Islet of Langerhans (tissue), 1 donor: ENCODE measurements at regions not wholly inside any gene's neighbourhood (a gene's known extent, or its start where the extent isn't known, plus 50 kb on each side); places are given as distances from the start of the nearest gene placed in this dataset.
"Not testable (repeated sequence)": the region's sequence is repeated elsewhere in the genome, so short reads cannot be mapped to it uniquely, and the experiment has no call there.

Experiments used
- FAIRE-seq: peaks from one replicate; lab custom pipeline; 2011; peaks lifted over from hg19 to GRCh38; lab: Jason Lieb, UNC

GRCh38 chr2:198913394-198914152 lies 544.2 kb downstream of the SATB2 start:
- no peak for FAIRE-seq

DNA sequence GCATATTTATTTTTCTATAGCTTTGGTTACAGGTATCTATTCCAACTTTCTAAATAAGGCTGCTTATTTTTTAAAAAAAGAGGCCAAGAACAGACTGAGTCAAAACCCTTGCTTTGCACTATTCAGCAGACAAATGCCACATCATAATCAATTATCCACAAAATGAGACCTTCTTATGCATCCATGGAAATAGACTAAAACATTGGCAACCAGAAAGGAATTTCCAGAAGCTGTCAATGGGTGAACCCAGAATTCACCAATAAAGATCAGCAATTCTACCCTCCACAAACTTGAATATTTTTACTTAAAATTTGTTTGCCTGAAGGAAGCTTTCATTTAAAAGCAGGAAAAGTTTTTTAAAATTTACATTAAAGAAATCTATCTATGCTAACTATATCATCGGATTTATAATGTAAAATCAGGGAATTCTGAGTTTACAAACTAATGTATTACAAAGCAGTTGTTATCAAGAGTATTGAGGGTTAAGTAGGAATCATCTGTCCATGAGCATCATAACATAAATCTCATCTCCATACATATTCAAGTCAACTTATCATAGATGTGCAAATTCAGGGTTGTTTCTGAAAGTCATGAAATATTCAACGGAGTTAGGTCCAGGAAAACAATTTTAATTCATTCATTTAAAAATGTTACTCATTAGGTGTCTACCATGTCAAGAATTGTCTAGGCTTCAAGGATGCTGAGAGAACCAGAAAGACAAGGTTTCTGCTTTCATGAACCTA lies 548.0 kb downstream of the SATB2 start:
- FAIRE-seq: no peak

DNA sequence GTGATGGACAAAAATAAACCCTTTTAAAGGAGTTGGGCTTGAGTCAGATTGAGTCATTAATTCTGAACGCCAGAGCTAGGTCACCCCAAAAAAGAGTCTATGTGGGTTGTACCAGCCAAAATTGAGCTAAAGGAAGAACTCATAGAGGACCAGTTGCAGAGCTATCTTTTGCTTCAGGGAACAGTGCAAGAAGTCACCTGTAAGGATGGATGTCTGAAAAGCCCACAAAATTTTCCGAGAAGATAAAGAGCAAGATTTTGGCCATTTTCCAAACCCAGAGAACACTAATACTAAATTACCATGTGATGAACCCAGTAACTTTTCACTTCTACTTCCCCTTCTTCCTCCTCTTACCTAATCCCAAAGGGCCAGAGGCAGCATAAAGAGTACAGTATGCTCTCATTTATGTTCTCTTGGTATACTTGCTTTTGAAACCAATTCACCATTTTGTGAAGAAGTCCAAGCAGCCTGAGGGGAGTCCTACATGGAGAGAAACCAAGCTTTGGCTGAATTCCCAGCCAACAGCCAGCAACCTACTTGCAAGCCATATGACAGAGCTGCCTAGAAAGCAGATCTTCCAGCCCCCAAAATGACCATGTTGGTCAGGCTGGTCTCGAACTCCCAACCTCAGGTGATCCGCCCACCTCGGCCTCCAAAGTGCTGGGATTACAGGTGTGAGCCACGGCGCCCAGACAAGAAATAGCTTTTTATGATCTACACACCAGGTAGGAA lies 551.7 kb downstream of the SATB2 start:
- FAIRE-seq: no peak

GRCh38 chr2:198901894-198902293 lies 555.8 kb downstream of the SATB2 start:
- FAIRE-seq: no peak

DNA sequence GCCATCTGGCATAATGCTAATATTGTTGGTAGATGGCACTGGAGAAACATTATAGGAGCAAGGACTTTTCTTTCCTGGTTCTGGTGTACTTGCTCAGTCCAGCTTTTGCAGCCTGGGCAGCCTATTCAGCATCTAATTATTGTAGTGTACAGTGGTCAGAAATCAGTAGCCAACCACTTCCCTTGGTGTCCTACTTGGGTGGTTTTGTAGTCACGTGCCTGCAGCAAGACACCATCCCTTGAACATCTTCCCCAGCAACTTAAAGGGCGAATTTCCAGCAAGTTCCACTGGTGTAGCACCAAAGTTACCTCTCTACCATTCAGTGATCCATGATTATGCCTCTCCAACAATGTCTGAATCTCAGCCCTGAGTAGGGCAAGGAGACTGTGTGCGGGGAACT lies 557.6 kb downstream of the SATB2 start:
- FAIRE-seq: no peak

DNA sequence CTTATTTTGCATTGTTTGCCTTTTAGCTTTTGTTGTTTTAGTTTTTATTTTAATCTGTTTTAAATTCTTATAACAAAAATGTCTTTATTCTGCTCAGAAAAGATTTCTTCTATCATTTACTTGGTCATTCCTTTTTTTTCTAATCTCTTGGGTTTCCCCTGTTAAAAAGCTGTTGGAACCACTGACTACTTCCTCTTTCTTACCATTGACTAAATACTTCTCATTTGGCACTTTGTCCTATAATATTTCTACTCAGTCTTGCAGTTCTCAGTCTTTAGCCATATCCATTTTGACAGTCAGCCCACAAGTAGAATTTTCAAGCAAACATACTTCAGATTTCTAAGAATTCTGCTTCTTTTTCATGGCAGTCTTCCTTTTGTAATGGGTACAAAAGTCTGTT lies 567.2 kb downstream of the SATB2 start:
- no peak for FAIRE-seq

- no peak for FAIRE-seq
Observed at GRCh38 chr2:198883604-198884003, 574.1 kb downstream of the SATB2 start.

DNA sequence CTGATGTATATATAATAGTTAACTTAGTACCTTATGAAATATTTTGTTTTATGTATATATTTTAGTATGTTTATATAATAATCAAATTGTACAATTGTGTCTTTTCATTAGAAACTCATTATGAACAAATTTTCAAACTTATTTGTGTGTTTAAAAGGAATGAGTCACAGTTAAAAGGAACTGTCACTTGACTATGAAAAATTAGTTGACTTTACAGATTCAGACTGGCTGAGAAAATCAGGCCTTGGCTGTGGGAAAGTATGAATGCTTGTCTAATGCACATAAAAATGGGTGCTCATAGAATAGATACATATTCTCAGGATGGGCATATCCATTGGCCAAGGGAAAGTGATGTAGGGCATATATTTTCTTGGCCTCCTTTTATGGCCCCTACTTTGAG lies 576.8 kb downstream of the SATB2 start:
- no peak for FAIRE-seq

- FAIRE-seq: no peak
Observed at GRCh38 chr2:198880421-198880820, 577.3 kb downstream of the SATB2 start.

- FAIRE-seq: no peak
Observed at GRCh38 chr2:198874472-198874858, 583.3 kb downstream of the SATB2 start.

DNA sequence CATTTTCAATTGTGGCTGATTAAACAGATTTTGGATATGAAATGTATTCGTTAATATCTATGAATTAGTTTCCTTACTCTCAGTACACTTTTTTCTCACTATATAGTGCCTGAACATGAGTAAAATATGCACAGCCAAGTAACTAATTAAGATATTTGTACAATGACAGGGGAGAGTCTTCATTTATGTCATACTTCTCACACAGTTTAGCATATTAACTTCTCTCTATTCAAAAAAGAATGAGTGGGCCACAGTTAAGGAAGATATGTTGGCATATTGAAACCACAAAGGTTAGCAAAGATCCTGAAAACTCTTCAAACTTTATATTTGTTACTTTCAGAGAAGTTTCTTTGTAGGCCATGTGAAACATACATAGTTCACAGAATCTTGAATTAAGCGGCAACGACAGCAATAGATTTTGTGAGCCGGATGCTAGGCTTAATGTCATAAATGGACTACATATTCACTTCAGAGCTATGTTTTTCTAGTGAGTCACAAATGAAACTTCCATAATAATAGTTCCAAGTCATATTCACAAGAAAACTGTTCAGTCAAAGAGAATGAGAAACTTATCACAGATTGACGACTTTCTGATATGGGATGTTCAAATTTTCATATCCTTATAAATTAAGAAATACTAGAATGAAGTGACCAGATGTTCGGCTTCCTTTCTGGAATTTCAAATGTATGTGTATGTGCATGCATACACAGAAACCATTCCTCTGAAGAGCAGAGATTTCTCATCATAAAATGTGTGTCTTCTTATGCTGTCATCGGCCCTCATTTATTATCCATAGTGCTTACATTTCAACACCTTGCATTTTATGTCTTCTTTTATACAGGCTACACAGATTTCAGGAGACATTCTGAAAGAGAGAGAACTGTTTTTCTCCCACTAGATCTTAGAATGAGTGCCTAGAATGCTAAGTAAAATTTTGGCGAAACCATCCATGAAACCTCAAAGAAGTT lies 584.0 kb downstream of the SATB2 start:
- FAIRE-seq: no peak

GRCh38 chr2:198863655-198864054 lies 594.1 kb downstream of the SATB2 start:
- FAIRE-seq: no peak

DNA sequence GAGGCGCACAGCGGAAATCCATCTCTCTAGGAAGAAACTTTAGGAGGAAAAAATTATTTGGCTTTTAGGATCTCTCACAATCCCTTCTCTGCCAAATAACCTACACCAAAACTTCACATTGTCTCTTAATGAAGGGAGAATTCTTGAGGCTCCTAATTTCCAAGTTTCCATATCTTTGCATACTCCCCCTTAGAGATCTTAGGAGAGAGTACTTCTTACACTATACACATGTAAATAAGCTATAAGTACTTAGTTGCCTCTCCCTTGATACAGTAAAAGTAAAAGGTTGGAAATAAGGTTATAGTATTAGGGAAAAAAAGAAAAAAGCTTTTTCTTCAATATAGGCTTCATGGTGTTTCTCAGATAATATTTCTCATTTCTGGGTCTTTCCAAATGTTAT lies 596.7 kb downstream of the SATB2 start:
- no peak for FAIRE-seq

DNA sequence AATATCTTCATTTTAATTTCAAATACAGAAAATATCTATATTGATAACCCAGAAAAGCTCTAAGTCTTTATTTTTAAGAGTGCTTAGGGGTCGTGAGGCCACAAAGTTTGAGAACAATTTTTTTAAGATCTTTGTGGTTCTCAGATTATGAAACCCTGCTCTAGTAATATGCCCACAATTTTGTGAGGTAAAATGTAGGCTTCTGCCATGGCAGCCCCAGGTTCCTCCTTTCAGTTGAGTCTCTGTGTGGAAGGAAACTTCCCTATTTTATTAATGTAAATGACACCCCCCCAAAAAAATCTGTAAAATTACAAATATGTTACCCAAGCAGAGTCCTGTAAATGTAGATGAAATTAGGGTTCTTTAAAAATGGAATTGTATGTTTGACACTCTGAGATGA lies 600.5 kb downstream of the SATB2 start:
- no peak for FAIRE-seq

- FAIRE-seq: not testable (repeated sequence)
Observed at GRCh38 chr2:198855746-198856145, 602.0 kb downstream of the SATB2 start.

DNA sequence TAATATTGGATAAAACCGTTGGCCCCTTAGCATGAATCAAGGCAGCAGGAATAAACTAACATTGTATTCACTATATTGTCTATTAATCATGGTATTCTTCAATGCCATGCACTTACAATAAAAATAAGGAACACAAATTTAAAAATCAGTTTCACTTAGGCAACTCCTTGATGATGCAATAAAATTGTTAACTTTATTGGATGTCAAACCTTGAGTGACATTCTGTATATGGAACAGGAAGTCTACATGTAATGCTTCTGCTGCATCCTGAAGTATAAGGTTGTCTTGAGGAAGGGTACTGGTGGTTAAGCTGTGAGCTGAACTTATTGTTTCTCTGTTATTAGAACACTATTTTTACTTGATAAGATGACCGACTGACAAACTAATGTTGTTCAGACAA lies 605.5 kb downstream of the SATB2 start:
- no peak for FAIRE-seq

DNA sequence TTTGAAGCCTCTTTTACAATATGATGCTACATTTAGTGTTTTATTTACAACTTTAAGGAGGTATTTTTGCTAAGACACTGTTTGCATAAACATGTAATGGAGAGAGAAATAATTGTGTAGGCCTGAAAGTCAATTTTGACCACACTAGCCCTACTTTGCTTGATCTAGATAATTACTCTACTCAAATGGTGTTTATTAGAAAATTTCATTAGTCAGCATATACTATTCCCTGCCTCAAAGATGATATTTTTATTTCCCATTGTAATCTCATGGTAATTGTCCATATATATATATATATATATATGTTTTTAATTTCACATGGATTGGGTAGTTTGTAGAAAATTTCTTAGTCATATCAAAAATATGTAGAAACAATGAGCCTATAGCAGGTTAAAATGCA lies 632.2 kb downstream of the SATB2 start:
- FAIRE-seq: no peak

- no peak for FAIRE-seq
Observed at GRCh38 chr2:198817536-198817935, 640.2 kb downstream of the SATB2 start.

- FAIRE-seq: no peak
Observed at GRCh38 chr2:198815626-198816025, 642.1 kb downstream of the SATB2 start.

- no peak for FAIRE-seq
Observed at GRCh38 chr2:198811198-198811597, 646.5 kb downstream of the SATB2 start.

DNA sequence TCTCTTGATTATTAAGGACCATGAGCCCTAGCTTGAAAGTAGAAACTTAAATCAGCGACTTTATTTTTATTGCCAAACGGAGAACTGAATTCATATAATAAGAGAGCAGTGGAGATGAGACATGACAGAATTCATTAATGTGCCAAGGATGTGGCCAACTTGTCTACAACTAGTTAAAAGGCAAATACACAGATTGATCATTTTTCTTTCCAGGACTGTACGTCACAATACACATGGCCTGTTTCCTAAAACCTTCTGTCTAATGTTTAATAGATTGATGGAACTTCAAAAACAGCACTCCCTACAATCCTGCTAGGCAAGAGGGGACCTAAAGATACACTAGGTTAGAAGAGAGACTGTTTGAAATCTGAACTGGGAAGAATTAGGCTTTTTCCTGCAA lies 647.8 kb downstream of the SATB2 start:
- FAIRE-seq: no peak

DNA sequence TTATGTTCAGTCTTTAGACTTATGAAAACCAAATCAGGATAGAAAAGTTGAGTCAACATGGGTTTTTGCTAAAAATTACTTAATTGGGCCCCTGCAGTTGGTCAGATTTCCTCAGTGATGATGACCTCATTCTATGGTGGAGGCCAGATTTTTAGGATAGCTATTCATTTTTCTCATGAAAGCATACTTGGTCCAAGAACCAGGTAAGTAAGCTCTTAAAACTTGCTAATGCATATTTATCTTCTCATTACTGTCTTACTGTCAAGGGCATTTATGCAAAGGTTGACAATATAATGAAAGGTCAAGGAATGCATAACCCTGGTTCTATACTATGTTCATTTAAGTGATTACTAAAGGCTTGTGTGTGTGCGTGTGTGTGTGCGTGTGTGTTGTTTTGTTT lies 650.6 kb downstream of the SATB2 start:
- no peak for FAIRE-seq
